ENCODE measurements at regions not wholly inside any gene's neighbourhood (a gene's known extent, or its start where the extent isn't known, plus 50 kb on each side); places are given as distances from the start of the nearest gene placed in this dataset.

- H3K4me3 ChIP-seq: no peak overlapping the region
- intact Hi-C loops (cut with micrococcal nuclease): no loop called here
- no peaks in the 10 kb centered on the region for H3K9me3 ChIP-seq (replicated peaks)
- H3K4me1 ChIP-seq: peaks cover 25% of the 10 kb centered on the region
- no peaks in the 10 kb centered on the region for H3K27me3 ChIP-seq (ENCODE audit: low read depth)
- no peak for TF ChIP-seq CTCF (IDR thresholded peaks at IDR 0.05; ENCODE audit: borderline replicate concordance)
- DNase-seq: no peak
- no peaks in the 10 kb centered on the region for H3K36me3 ChIP-seq
- no peak overlapping the region for H3K27ac ChIP-seq (replicated peaks)
These were observed 382.5 kb downstream of the ETS1 start for GRCh38 chr11:128204898-128205297.

GRCh38 chr11:128201801-128202200, 385.6 kb downstream of the ETS1 start:
- Histone ChIP-seq H3K4me1 (no peaks in the 10 kb centered on the region), H3K9me3 (replicated peaks) (no peaks in the 10 kb centered on the region), H3K4me3 (no peak overlapping the region), H3K36me3 (no peaks in the 10 kb centered on the region), H3K27ac (replicated peaks) (no peak overlapping the region), H3K27me3 (ENCODE audit: low read depth) (no peaks in the 10 kb centered on the region)
- DNase-seq: no peak
- intact Hi-C loops (cut with micrococcal nuclease): no loop called here
- no peak for TF ChIP-seq CTCF (IDR thresholded peaks at IDR 0.05; ENCODE audit: borderline replicate concordance)

- Histone ChIP-seq H3K36me3 (no peaks in the 10 kb centered on the region), H3K27me3 (ENCODE audit: low read depth) (no peaks in the 10 kb centered on the region), H3K27ac (replicated peaks) (no peak overlapping the region), H3K9me3 (replicated peaks) (no peaks in the 10 kb centered on the region), H3K4me1 (no peaks in the 10 kb centered on the region), H3K4me3 (no peak overlapping the region)
- intact Hi-C loops (cut with micrococcal nuclease): no loop called here
- DNase-seq: no peak
- TF ChIP-seq CTCF (IDR thresholded peaks at IDR 0.05; ENCODE audit: borderline replicate concordance): no peak
These were observed 386.3 kb downstream of the ETS1 start for GRCh38 chr11:128201009-128201408.

GRCh38 chr11:128200467-128200866, 386.9 kb downstream of the ETS1 start:
- TF ChIP-seq CTCF (IDR thresholded peaks at IDR 0.05; ENCODE audit: borderline replicate concordance): no peak
- no peaks in the 10 kb centered on the region for H3K9me3 ChIP-seq (replicated peaks)
- H3K36me3 ChIP-seq: no peaks in the 10 kb centered on the region
- H3K4me1 ChIP-seq: peaks cover 3% of the 10 kb centered on the region
- no peak overlapping the region for H3K4me3 ChIP-seq
- H3K27ac ChIP-seq (replicated peaks): no peak overlapping the region
- DNase-seq: no peak
- intact Hi-C loops (cut with micrococcal nuclease): no loop called here
- H3K27me3 ChIP-seq (ENCODE audit: low read depth): no peaks in the 10 kb centered on the region

- H3K9me3 ChIP-seq (replicated peaks): no peaks in the 10 kb centered on the region
- H3K27me3 ChIP-seq (ENCODE audit: low read depth): no peaks in the 10 kb centered on the region
- peaks cover 12% of the 10 kb centered on the region for H3K4me1 ChIP-seq
- DNase-seq: no peak
- no peak overlapping the region for H3K27ac ChIP-seq (replicated peaks)
- H3K36me3 ChIP-seq: no peaks in the 10 kb centered on the region
- H3K4me3 ChIP-seq: no peak overlapping the region
- intact Hi-C loops (cut with micrococcal nuclease): no loop called here
- no peak for TF ChIP-seq CTCF (IDR thresholded peaks at IDR 0.05; ENCODE audit: borderline replicate concordance)
These were observed 389.1 kb downstream of the ETS1 start for GRCh38 chr11:128198216-128198772.

Data from left ventricle myocardium inferior (tissue), 1 donor.